H1 (cell line): ENCODE measurements at regions not wholly inside any gene's neighbourhood (a gene's known extent, or its start where the extent isn't known, plus 50 kb on each side); places are given as distances from the start of the nearest gene placed in this dataset.

ENCODE experiments used
- EZH2 ChIP-seq: fragments of 200-600 bp; sonication (generic); IDR thresholded peaks from 2 replicates; pipeline ENCODE4 v1.7.1; 2012; ENCODE audit warnings: low read depth, mild to moderate bottlenecking, moderate library complexity, low read length, inconsistent platforms; ENCODE audit not compliant: severe bottlenecking
- HDAC2 ChIP-seq, 2 experiments: fragments of 300-600 bp in 1 of 2; sonication (generic) in 1 of 2; IDR thresholded peaks; 2 replicates each; pipeline ENCODE4 v1.6.1; 2011 to 2012; ENCODE audit warnings: low read depth in 2 of 2, low read length in 2 of 2, mild to moderate bottlenecking in 2 of 2, moderate library complexity in 2 of 2, borderline replicate concordance in 1 of 2, inconsistent platforms in 1 of 2
- POLR2A ChIP-seq, 2 experiments: IDR thresholded peaks; 1 replicate in 1 of 2; 2 replicates in 1 of 2; pipeline ENCODE4 v1.6.1; 2011; ENCODE audit warnings: low read depth in 2 of 2, low read length in 2 of 2, mild to moderate bottlenecking in 2 of 2; ENCODE audit errors: control extremely low read depth in 1 of 2
- RAD21 ChIP-seq, 2 experiments: IDR thresholded peaks in 1 of 2; conservative IDR thresholded peaks in 1 of 2; 2 replicates each; pipeline ENCODE4 v1.6.1; 2011; ENCODE audit warnings: low read depth in 2 of 2, low read length in 2 of 2, improper control_type of control experiment in 1 of 2, inconsistent platforms in 1 of 2, mild to moderate bottlenecking in 1 of 2, moderate library complexity in 1 of 2
- YY1 ChIP-seq: IDR thresholded peaks from 2 replicates; pipeline ENCODE4 v1.6.1; 2011; ENCODE audit warnings: low read depth, mild to moderate bottlenecking, low read length
- TF ChIP-seq, protein P1 (sequence below), 3 experiments: IDR thresholded peaks; 1 replicate in 2 of 3; 2 replicates in 1 of 3; pipeline versions ENCODE4 v1.5.1 to v1.6.1; 2011; ENCODE audit warnings: low read length in 3 of 3, mild to moderate bottlenecking in 3 of 3, inconsistent platforms in 2 of 3, low read depth in 1 of 3, moderate library complexity in 1 of 3; ENCODE audit not compliant: insufficient read depth in 1 of 3; ENCODE audit errors: control extremely low read depth in 1 of 3
- TF ChIP-seq, protein P2 (sequence below): IDR thresholded peaks from 2 replicates; pipeline ENCODE4 v1.6.1; 2011; ENCODE audit warnings: low read depth, mild to moderate bottlenecking, low read length; ENCODE audit not compliant: insufficient read depth

DNA sequence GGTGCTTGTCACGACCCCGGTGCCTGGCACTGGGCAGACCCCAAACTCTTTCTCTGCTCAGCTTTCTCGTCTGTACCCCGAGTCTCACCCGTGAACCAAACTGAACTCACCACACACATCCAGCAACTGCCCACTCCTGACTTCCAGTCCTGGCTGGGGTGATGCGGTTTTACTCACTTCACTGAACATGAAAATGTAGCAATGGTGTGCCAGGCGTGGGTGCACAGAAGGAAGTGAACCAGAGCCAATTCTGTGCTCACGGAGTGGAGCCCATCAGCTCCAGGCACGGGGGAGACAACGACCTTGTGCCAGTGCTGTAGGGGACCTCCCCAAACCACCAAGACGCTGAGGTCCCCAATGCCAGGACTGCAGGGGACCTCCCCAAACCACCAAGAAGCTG lies 78.7 kb upstream of the AFDN start:
- TF ChIP-seq, protein P1, sequence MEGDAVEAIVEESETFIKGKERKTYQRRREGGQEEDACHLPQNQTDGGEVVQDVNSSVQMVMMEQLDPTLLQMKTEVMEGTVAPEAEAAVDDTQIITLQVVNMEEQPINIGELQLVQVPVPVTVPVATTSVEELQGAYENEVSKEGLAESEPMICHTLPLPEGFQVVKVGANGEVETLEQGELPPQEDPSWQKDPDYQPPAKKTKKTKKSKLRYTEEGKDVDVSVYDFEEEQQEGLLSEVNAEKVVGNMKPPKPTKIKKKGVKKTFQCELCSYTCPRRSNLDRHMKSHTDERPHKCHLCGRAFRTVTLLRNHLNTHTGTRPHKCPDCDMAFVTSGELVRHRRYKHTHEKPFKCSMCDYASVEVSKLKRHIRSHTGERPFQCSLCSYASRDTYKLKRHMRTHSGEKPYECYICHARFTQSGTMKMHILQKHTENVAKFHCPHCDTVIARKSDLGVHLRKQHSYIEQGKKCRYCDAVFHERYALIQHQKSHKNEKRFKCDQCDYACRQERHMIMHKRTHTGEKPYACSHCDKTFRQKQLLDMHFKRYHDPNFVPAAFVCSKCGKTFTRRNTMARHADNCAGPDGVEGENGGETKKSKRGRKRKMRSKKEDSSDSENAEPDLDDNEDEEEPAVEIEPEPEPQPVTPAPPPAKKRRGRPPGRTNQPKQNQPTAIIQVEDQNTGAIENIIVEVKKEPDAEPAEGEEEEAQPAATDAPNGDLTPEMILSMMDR (IDR thresholded peaks at IDR 0.05; ENCODE audit: control extremely low read depth in 1 of 3, insufficient read depth in 1 of 3, low read depth in 1 of 3, low read length in 3 of 3) = no peak
- TF ChIP-seq EZH2 (no peak), HDAC2 (IDR thresholded peaks at IDR 0.05; ENCODE audit: borderline replicate concordance in 1 of 2, low read depth in 2 of 2, low read length in 2 of 2) (no peak), YY1 (no peak), RAD21 (IDR thresholded peaks at IDR 0.05 in 1 of 2, conservative IDR thresholded peaks at IDR 0.05 in 1 of 2; ENCODE audit: low read depth in 2 of 2, low read length in 2 of 2) (no peak), POLR2A (IDR thresholded peaks at IDR 0.05; ENCODE audit: control extremely low read depth in 1 of 2, low read depth in 2 of 2, low read length in 2 of 2) (no peak)
- TF ChIP-seq, protein P2, sequence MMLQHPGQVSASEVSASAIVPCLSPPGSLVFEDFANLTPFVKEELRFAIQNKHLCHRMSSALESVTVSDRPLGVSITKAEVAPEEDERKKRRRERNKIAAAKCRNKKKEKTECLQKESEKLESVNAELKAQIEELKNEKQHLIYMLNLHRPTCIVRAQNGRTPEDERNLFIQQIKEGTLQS = no peak
